Liver (tissue), 8 donors: ENCODE measurements at regions not wholly inside any gene's neighbourhood (a gene's known extent, or its start where the extent isn't known, plus 50 kb on each side); places are given as distances from the start of the nearest gene placed in this dataset.

Source experiments
- DNase-seq: peaks from one replicate; pipeline ENCODE4 v3.0.0-alpha.2; 2017; ENCODE audit warnings: low spot score
- H3K27ac ChIP-seq, 2 donors: one replicate each; pipeline ENCODE4 v1.7.0; 2013; ENCODE audit warnings: inconsistent platforms in 2 of 2, low read length in 2 of 2, control low read depth in 1 of 2, low read depth in 1 of 2, mild to moderate bottlenecking in 1 of 2
- H3K27me3 ChIP-seq, 4 donors: one replicate each; pipeline versions ENCODE4 v1.6.1 to v1.7.0; 2013; ENCODE audit warnings: low read length in 3 of 4, inconsistent platforms in 1 of 4, mild to moderate bottlenecking in 1 of 4, moderate library complexity in 1 of 4; ENCODE audit not compliant: control insufficient read depth in 4 of 4, insufficient read depth in 4 of 4
- H3K36me3 ChIP-seq, 4 donors: one replicate each; pipeline versions ENCODE4 v1.6.1 to v1.7.0; 2013; ENCODE audit warnings: low read length in 3 of 4, mild to moderate bottlenecking in 3 of 4, low read depth in 1 of 4, moderate library complexity in 1 of 4; ENCODE audit not compliant: control insufficient read depth in 4 of 4, insufficient read depth in 3 of 4
- H3K4me1 ChIP-seq, 4 donors: one replicate each; pipeline versions ENCODE4 v1.6.1 to v1.7.0; 2013; ENCODE audit warnings: low read length in 3 of 4, mild to moderate bottlenecking in 3 of 4, moderate library complexity in 1 of 4; ENCODE audit not compliant: control insufficient read depth in 4 of 4, insufficient read depth in 4 of 4
- H3K4me3 ChIP-seq, 3 donors: one replicate each; pipeline versions ENCODE4 v1.6.1 to v1.7.0; 2013; ENCODE audit warnings: low read length in 3 of 3, control low read depth in 1 of 3, low read depth in 1 of 3, mild to moderate bottlenecking in 1 of 3
- H3K9ac ChIP-seq, 2 donors: one replicate each; pipeline ENCODE4 v1.7.0; 2013; ENCODE audit warnings: low read length in 2 of 2, mild to moderate bottlenecking in 2 of 2, moderate library complexity in 2 of 2, control low read depth in 1 of 2, low read depth in 1 of 2
- H3K9me3 ChIP-seq, 4 donors: one replicate each; pipeline versions ENCODE4 v1.6.1 to v1.7.0; 2013; ENCODE audit warnings: low read length in 3 of 4; ENCODE audit not compliant: control insufficient read depth in 4 of 4
- EGR1 ChIP-seq, 2 donors: IDR thresholded peaks; 2 replicates each; pipeline ENCODE4 v1.6.1; 2016 to 2018; ENCODE audit warnings: antibody characterized with exemption in 2 of 2, low read depth in 2 of 2
- FOXA1 ChIP-seq: IDR thresholded peaks from 2 replicates; pipeline ENCODE4 v1.6.1; 2016; ENCODE audit warnings: antibody characterized with exemption
- FOXA2 ChIP-seq: IDR thresholded peaks from 2 replicates; pipeline ENCODE4 v1.6.1; 2016; ENCODE audit warnings: antibody characterized with exemption
- GABPA ChIP-seq, 2 donors: IDR thresholded peaks in 1 of 2; conservative IDR thresholded peaks in 1 of 2; 2 replicates each; pipeline ENCODE4 v1.6.1; 2016; ENCODE audit warnings: antibody characterized with exemption in 2 of 2, mild to moderate bottlenecking in 1 of 2, moderate library complexity in 1 of 2
- HNF4A ChIP-seq, 2 donors: conservative IDR thresholded peaks; 2 replicates each; pipeline ENCODE4 v1.6.1; 2016; ENCODE audit warnings: antibody characterized with exemption in 2 of 2, mild to moderate bottlenecking in 2 of 2
- HNF4G ChIP-seq: IDR thresholded peaks from 2 replicates; pipeline ENCODE4 v1.6.1; 2016; ENCODE audit warnings: antibody characterized with exemption
- JUND ChIP-seq, 2 donors: IDR thresholded peaks; 2 replicates each; pipeline ENCODE4 v1.6.1; 2016; ENCODE audit warnings: antibody characterized with exemption in 2 of 2
- NR2F2 ChIP-seq: IDR thresholded peaks from 2 replicates; pipeline ENCODE4 v1.6.1; 2016; ENCODE audit warnings: antibody characterized with exemption
- RAD21 ChIP-seq, 2 donors: IDR thresholded peaks; 2 replicates each; pipeline ENCODE4 v1.6.1; 2016; ENCODE audit warnings: antibody characterized with exemption in 2 of 2, mild to moderate bottlenecking in 2 of 2
- RXRA ChIP-seq, 2 donors: IDR thresholded peaks; 2 replicates each; pipeline ENCODE4 v1.6.1; 2017 to 2018; ENCODE audit warnings: antibody characterized with exemption in 2 of 2, mild to moderate bottlenecking in 1 of 2
- SP1 ChIP-seq: IDR thresholded peaks from 2 replicates; pipeline ENCODE4 v1.6.1; 2018; ENCODE audit warnings: antibody characterized with exemption, mild to moderate bottlenecking
- YY1 ChIP-seq: IDR thresholded peaks from 2 replicates; pipeline ENCODE4 v1.6.1; 2016; ENCODE audit warnings: antibody characterized with exemption, mild to moderate bottlenecking
- WGBS: extraction: QIAGEN DNeasy Blood & Tissue Kit; methylation state at CpG from one replicate; pipeline ENCODE4 v1.1.7; 2013; 5-methylcytosine and 5-hydroxymethylcytosine counted together
- TF ChIP-seq, protein P1 (sequence below): IDR thresholded peaks from 2 replicates; pipeline ENCODE4 v1.6.1; 2016; ENCODE audit warnings: antibody characterized with exemption
- TF ChIP-seq, protein P2 (sequence below): IDR thresholded peaks from 2 replicates; pipeline ENCODE4 v1.6.1; 2016; ENCODE audit warnings: antibody characterized with exemption
- TF ChIP-seq, protein P3 (sequence below): IDR thresholded peaks from 2 replicates; pipeline ENCODE4 v1.6.1; 2016; ENCODE audit warnings: antibody characterized with exemption, mild to moderate bottlenecking
- TF ChIP-seq, protein P4 (sequence below): IDR thresholded peaks from 2 replicates; pipeline ENCODE4 v1.6.1; 2016; ENCODE audit warnings: antibody characterized with exemption
- TF ChIP-seq, protein P5 (sequence below): fragments of 150-350 bp; IDR thresholded peaks from 2 replicates; pipeline ENCODE4 v1.5.1; 2017; ENCODE audit warnings: improper control_type of control experiment, low read depth, low read length; ENCODE audit not compliant: missing input control
- donor health status: healthy.
- donor health status: healthy.
- donor health status: healthy.
- donor health status: healthy.
- donor health status: healthy.

DNA sequence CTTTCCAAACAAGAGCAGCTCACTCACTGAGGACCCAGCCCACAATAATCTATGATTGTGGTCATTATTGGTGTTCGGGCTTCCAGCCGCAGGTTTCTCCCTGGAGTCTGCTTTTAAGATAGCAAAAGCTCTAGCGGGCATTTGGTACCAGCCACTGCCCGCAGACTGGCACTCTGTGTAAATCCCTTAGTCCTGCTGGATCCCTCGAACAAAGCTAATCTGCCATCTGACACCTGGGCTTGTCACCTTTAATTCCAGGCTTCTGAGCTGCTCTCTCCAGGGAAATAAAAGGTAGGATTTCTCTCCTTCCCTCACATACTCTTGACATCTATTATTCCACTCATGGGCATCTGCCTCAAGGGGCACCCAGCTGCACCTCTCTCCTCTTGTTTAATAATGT is 158.7 kb downstream of the PDCD6IP start:
- Histone ChIP-seq H3K9me3 (no peaks in the 10 kb centered on the region), H3K36me3 (no peaks in the 10 kb centered on the region), H3K27ac (no peak overlapping the region), H3K4me1 (no peaks in the 10 kb centered on the region), H3K27me3 (no peaks in the 10 kb centered on the region), H3K9ac (no peak overlapping the region), H3K4me3 (no peak overlapping the region)
- 90% methylated on average over 5 of the region's 5 CpGs for WGBS
- DNase-seq, result no peak
- TF ChIP-seq YY1 (no peak), FOXA1 (no peak), EGR1 (IDR thresholded peaks at IDR 0.05; ENCODE audit: low read depth in 2 of 2) (no peak), GABPA (IDR thresholded peaks at IDR 0.05 in 1 of 2, conservative IDR thresholded peaks at IDR 0.05 in 1 of 2) (no peak), NR2F2 (no peak), RXRA (IDR thresholded peaks at IDR 0.05) (no peak)
- TF ChIP-seq, protein P1, sequence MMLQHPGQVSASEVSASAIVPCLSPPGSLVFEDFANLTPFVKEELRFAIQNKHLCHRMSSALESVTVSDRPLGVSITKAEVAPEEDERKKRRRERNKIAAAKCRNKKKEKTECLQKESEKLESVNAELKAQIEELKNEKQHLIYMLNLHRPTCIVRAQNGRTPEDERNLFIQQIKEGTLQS, result no peak
- TF ChIP-seq, protein P2, sequence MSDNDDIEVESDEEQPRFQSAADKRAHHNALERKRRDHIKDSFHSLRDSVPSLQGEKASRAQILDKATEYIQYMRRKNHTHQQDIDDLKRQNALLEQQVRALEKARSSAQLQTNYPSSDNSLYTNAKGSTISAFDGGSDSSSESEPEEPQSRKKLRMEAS, result no peak

DNA sequence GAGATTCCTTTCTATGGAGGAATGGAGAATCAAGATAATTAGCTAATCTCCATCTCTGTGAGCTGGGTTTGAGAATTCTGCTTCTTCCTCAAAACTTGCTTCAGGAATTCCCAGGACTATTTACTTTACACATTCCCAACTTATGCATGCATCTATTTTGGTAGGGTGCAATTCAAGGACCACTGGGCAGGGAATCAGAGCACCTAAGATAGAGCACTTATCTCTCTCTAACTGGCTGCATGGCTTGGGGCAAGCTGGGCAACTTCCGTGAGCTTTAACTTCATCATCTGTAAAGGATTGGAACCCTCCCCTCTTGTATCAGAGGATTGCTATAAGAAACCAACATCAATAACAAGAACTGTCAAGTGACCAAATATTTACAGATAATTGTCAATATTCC is 160.2 kb downstream of the PDCD6IP start:
- no peak overlapping the region for H3K4me3 ChIP-seq
- H3K4me1 ChIP-seq, result no peaks in the 10 kb centered on the region
- no peak for DNase-seq
- H3K36me3 ChIP-seq, result no peaks in the 10 kb centered on the region
- no peak for TF ChIP-seq FOXA2
- TF ChIP-seq, protein P3, sequence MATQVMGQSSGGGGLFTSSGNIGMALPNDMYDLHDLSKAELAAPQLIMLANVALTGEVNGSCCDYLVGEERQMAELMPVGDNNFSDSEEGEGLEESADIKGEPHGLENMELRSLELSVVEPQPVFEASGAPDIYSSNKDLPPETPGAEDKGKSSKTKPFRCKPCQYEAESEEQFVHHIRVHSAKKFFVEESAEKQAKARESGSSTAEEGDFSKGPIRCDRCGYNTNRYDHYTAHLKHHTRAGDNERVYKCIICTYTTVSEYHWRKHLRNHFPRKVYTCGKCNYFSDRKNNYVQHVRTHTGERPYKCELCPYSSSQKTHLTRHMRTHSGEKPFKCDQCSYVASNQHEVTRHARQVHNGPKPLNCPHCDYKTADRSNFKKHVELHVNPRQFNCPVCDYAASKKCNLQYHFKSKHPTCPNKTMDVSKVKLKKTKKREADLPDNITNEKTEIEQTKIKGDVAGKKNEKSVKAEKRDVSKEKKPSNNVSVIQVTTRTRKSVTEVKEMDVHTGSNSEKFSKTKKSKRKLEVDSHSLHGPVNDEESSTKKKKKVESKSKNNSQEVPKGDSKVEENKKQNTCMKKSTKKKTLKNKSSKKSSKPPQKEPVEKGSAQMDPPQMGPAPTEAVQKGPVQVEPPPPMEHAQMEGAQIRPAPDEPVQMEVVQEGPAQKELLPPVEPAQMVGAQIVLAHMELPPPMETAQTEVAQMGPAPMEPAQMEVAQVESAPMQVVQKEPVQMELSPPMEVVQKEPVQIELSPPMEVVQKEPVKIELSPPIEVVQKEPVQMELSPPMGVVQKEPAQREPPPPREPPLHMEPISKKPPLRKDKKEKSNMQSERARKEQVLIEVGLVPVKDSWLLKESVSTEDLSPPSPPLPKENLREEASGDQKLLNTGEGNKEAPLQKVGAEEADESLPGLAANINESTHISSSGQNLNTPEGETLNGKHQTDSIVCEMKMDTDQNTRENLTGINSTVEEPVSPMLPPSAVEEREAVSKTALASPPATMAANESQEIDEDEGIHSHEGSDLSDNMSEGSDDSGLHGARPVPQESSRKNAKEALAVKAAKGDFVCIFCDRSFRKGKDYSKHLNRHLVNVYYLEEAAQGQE, result no peak
- TF ChIP-seq SP1, result no peak
- no peak for TF ChIP-seq RAD21 (IDR thresholded peaks at IDR 0.05)
- TF ChIP-seq, protein P4, sequence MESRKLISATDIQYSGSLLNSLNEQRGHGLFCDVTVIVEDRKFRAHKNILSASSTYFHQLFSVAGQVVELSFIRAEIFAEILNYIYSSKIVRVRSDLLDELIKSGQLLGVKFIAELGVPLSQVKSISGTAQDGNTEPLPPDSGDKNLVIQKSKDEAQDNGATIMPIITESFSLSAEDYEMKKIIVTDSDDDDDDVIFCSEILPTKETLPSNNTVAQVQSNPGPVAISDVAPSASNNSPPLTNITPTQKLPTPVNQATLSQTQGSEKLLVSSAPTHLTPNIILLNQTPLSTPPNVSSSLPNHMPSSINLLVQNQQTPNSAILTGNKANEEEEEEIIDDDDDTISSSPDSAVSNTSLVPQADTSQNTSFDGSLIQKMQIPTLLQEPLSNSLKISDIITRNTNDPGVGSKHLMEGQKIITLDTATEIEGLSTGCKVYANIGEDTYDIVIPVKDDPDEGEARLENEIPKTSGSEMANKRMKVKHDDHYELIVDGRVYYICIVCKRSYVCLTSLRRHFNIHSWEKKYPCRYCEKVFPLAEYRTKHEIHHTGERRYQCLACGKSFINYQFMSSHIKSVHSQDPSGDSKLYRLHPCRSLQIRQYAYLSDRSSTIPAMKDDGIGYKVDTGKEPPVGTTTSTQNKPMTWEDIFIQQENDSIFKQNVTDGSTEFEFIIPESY, result no peak
- TF ChIP-seq EGR1 (IDR thresholded peaks at IDR 0.05; ENCODE audit: low read depth in 2 of 2), result no peak
- TF ChIP-seq RXRA (IDR thresholded peaks at IDR 0.05), result no peak
- TF ChIP-seq, protein P1, result no peak
- TF ChIP-seq JUND (IDR thresholded peaks at IDR 0.05), result no peak
- TF ChIP-seq YY1, result no peak
- TF ChIP-seq, protein P5, sequence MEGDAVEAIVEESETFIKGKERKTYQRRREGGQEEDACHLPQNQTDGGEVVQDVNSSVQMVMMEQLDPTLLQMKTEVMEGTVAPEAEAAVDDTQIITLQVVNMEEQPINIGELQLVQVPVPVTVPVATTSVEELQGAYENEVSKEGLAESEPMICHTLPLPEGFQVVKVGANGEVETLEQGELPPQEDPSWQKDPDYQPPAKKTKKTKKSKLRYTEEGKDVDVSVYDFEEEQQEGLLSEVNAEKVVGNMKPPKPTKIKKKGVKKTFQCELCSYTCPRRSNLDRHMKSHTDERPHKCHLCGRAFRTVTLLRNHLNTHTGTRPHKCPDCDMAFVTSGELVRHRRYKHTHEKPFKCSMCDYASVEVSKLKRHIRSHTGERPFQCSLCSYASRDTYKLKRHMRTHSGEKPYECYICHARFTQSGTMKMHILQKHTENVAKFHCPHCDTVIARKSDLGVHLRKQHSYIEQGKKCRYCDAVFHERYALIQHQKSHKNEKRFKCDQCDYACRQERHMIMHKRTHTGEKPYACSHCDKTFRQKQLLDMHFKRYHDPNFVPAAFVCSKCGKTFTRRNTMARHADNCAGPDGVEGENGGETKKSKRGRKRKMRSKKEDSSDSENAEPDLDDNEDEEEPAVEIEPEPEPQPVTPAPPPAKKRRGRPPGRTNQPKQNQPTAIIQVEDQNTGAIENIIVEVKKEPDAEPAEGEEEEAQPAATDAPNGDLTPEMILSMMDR, result no peak
- TF ChIP-seq FOXA1, result no peak
- TF ChIP-seq NR2F2, result no peak
- no peak for TF ChIP-seq GABPA (IDR thresholded peaks at IDR 0.05 in 1 of 2, conservative IDR thresholded peaks at IDR 0.05 in 1 of 2)
- TF ChIP-seq, protein P2, result no peak
- no peak for TF ChIP-seq HNF4A (conservative IDR thresholded peaks at IDR 0.05)
- no peak for TF ChIP-seq HNF4G
- no peak overlapping the region for H3K9ac ChIP-seq
- no peaks in the 10 kb centered on the region for H3K27me3 ChIP-seq
- peaks cover 0 to 4% (median 0%) of the 10 kb centered on the region in 4 donors for H3K9me3 ChIP-seq
- 67% methylated on average over 1 of the region's 1 CpG for WGBS
- no peak overlapping the region for H3K27ac ChIP-seq
